Stimulated activated CD4-positive, alpha-beta T cell treated with anti-CD3 and anti-CD28 coated beads, Interleukin-4, amount 100 ng/mL, for 4 hours (primary cell): ENCODE measurements at regions not wholly inside any gene's neighbourhood (a gene's known extent, or its start where the extent isn't known, plus 50 kb on each side); places are given as distances from the start of the nearest gene placed in this dataset.

Source experiments
- DNase-seq, 2 experiments: peaks; one replicate each; pipeline ENCODE4 v3.0.0-alpha.2; 2020

GRCh38 chr4:181581983-181582382 is 661.2 kb upstream of the TENM3 start:
- DNase-seq, result no peak

GRCh38 chr4:181582595-181582994 is 660.6 kb upstream of the TENM3 start:
- no peak for DNase-seq

- DNase-seq, result no peak
Measured at GRCh38 chr4:181588733-181589302, 654.4 kb upstream of the TENM3 start.

GRCh38 chr4:181592221-181592745 is 650.9 kb upstream of the TENM3 start:
- DNase-seq, result no peak

GRCh38 chr4:181593703-181594102 is 649.5 kb upstream of the TENM3 start:
- no peak for DNase-seq

- DNase-seq, result no peak
Measured at GRCh38 chr4:181594188-181594587, 649.0 kb upstream of the TENM3 start.

GRCh38 chr4:181595716-181596115 is 647.5 kb upstream of the TENM3 start:
- no peak for DNase-seq

GRCh38 chr4:181597766-181598165 is 645.4 kb upstream of the TENM3 start:
- DNase-seq, result no peak

GRCh38 chr4:181599134-181599533 is 644.1 kb upstream of the TENM3 start:
- DNase-seq, result no peak

GRCh38 chr4:181601103-181601502 is 642.1 kb upstream of the TENM3 start:
- no peak for DNase-seq

GRCh38 chr4:181604546-181604945 is 638.7 kb upstream of the TENM3 start:
- DNase-seq, result no peak

GRCh38 chr4:181606300-181606699 is 636.9 kb upstream of the TENM3 start:
- DNase-seq, result no peak

- DNase-seq, result no peak
Measured at GRCh38 chr4:181608181-181608580, 635.0 kb upstream of the TENM3 start.

- no peak for DNase-seq
Measured at GRCh38 chr4:181611033-181611711, 632.0 kb upstream of the TENM3 start.

GRCh38 chr4:181611946-181612600 is 631.1 kb upstream of the TENM3 start:
- DNase-seq, result no peak

- no peak for DNase-seq
Measured at GRCh38 chr4:181613200-181613599, 630.0 kb upstream of the TENM3 start.

- DNase-seq, result no peak
Measured at GRCh38 chr4:181618038-181618618, 625.1 kb upstream of the TENM3 start.

- no peak for DNase-seq
Measured at GRCh38 chr4:181618896-181619295, 624.3 kb upstream of the TENM3 start.

- DNase-seq, result no peak
Measured at GRCh38 chr4:181619651-181620050, 623.6 kb upstream of the TENM3 start.

GRCh38 chr4:181637186-181638105 is 605.8 kb upstream of the TENM3 start:
- DNase-seq, result no peak

- DNase-seq, result no peak
Measured at GRCh38 chr4:181643466-181643865, 599.7 kb upstream of the TENM3 start.

- DNase-seq, result no peak
Measured at GRCh38 chr4:181645489-181645888, 597.7 kb upstream of the TENM3 start.

GRCh38 chr4:181646864-181647263 is 596.3 kb upstream of the TENM3 start:
- no peak for DNase-seq
